ENCODE measurements at regions not wholly inside any gene's neighbourhood (a gene's known extent, or its start where the extent isn't known, plus 50 kb on each side); places are given as distances from the start of the nearest gene placed in this dataset.

GRCh38 chr12:127485528-127485927 is 781.4 kb upstream of the TMEM132C start:
- Histone ChIP-seq H3K36me3 (ENCODE audit: control insufficient read depth in 4 of 4, insufficient read depth in 4 of 4, low read length in 4 of 4) (no peaks in the 10 kb centered on the region), H3K27me3 (ENCODE audit: control insufficient read depth in 3 of 3, insufficient read depth in 3 of 3, low read length in 2 of 3) (no peaks in the 10 kb centered on the region), H3K4me1 (ENCODE audit: control insufficient read depth in 5 of 5, insufficient read depth in 5 of 5, low read length in 5 of 5) (no peaks in the 10 kb centered on the region), H3K9ac (ENCODE audit: insufficient read depth in 1 of 2, low read length in 2 of 2) (no peak overlapping the region), H3K9me3 (ENCODE audit: control insufficient read depth in 4 of 4, insufficient read depth in 3 of 4, low read length in 3 of 4) (no peaks in the 10 kb centered on the region), H3K27ac (ENCODE audit: low read depth in 1 of 2, low read length in 1 of 2) (no peak overlapping the region), H3K4me3 (no peak overlapping the region)
- TF ChIP-seq CTCF (IDR thresholded peaks at IDR 0.05; ENCODE audit: control extremely low read depth, extremely low read depth), result no peak
- WGBS, 2 donors, result 55 to 72% methylated on average over 4 of the region's 4 CpGs
- ATAC-seq (ENCODE audit: insufficient read depth, low FRiP score) (no peak), DNase-seq (no peak)

- H3K27me3 ChIP-seq (ENCODE audit: control insufficient read depth in 3 of 3, insufficient read depth in 3 of 3, low read length in 2 of 3), result no peaks in the 10 kb centered on the region
- H3K4me1 ChIP-seq (ENCODE audit: control insufficient read depth in 5 of 5, insufficient read depth in 5 of 5, low read length in 5 of 5), result no peaks in the 10 kb centered on the region
- H3K9ac ChIP-seq (ENCODE audit: insufficient read depth in 1 of 2, low read length in 2 of 2), result no peak overlapping the region
- no peak for TF ChIP-seq CTCF (IDR thresholded peaks at IDR 0.05; ENCODE audit: control extremely low read depth, extremely low read depth)
- ATAC-seq (ENCODE audit: insufficient read depth, low FRiP score) (no peak), DNase-seq (no peak)
- 80 to 93% methylated on average over 1 of the region's 1 CpG for WGBS, 2 donors
- no peak overlapping the region for H3K4me3 ChIP-seq
- no peak overlapping the region for H3K27ac ChIP-seq (ENCODE audit: low read depth in 1 of 2, low read length in 1 of 2)
- no peaks in the 10 kb centered on the region for H3K9me3 ChIP-seq (ENCODE audit: control insufficient read depth in 4 of 4, insufficient read depth in 3 of 4, low read length in 3 of 4)
- no peaks in the 10 kb centered on the region for H3K36me3 ChIP-seq (ENCODE audit: control insufficient read depth in 4 of 4, insufficient read depth in 4 of 4, low read length in 4 of 4)
Measured at GRCh38 chr12:127487031-127487430, 779.9 kb upstream of the TMEM132C start.

- Histone ChIP-seq H3K9ac (ENCODE audit: insufficient read depth in 1 of 2, low read length in 2 of 2) (no peak overlapping the region), H3K9me3 (ENCODE audit: control insufficient read depth in 4 of 4, insufficient read depth in 3 of 4, low read length in 3 of 4) (no peaks in the 10 kb centered on the region), H3K27me3 (ENCODE audit: control insufficient read depth in 3 of 3, insufficient read depth in 3 of 3, low read length in 2 of 3) (no peaks in the 10 kb centered on the region), H3K27ac (ENCODE audit: low read depth in 1 of 2, low read length in 1 of 2) (no peak overlapping the region), H3K36me3 (ENCODE audit: control insufficient read depth in 4 of 4, insufficient read depth in 4 of 4, low read length in 4 of 4) (no peaks in the 10 kb centered on the region), H3K4me1 (ENCODE audit: control insufficient read depth in 5 of 5, insufficient read depth in 5 of 5, low read length in 5 of 5) (no peaks in the 10 kb centered on the region), H3K4me3 (no peak overlapping the region)
- 40 to 60% methylated on average over 6 of the region's 6 CpGs for WGBS, 2 donors
- ATAC-seq (ENCODE audit: insufficient read depth, low FRiP score) (no peak), DNase-seq (no peak)
- TF ChIP-seq CTCF (IDR thresholded peaks at IDR 0.05; ENCODE audit: control extremely low read depth, extremely low read depth), result no peak
Measured at GRCh38 chr12:127489061-127489460, 777.9 kb upstream of the TMEM132C start.
